H9 (cell line): ENCODE measurements at regions not wholly inside any gene's neighbourhood (a gene's known extent, or its start where the extent isn't known, plus 50 kb on each side); places are given as distances from the start of the nearest gene placed in this dataset.

Source experiments
- DNase-seq: peaks from one replicate; pipeline ENCODE4 v3.0.0-alpha.2; 2017
- H2AFZ ChIP-seq: one replicate; pipeline ENCODE4 v1.6.1; 2013; ENCODE audit warnings: mild to moderate bottlenecking, low read length, control low read depth, moderate library complexity
- H2AK5ac ChIP-seq: 2 replicates; pipeline ENCODE4 v1.6.1; 2013; ENCODE audit warnings: low read length, control low read depth, mixed read lengths; ENCODE audit not compliant: insufficient read length
- H2BK120ac ChIP-seq: one replicate; pipeline ENCODE4 v1.6.1; 2013; ENCODE audit warnings: low read depth, mild to moderate bottlenecking, low read length, control low read depth, inconsistent platforms; ENCODE audit not compliant: poor library complexity, severe bottlenecking
- H2BK12ac ChIP-seq: 2 replicates; pipeline ENCODE4 v1.6.1; 2013; ENCODE audit warnings: low read length, control low read depth, mixed read lengths, low read depth; ENCODE audit not compliant: insufficient read length
- H2BK15ac ChIP-seq: 2 replicates; pipeline ENCODE4 v1.6.1; 2013; ENCODE audit warnings: low read depth, low read length, control low read depth
- H2BK20ac ChIP-seq: one replicate; pipeline ENCODE4 v1.6.1; 2013; ENCODE audit warnings: low read depth, mild to moderate bottlenecking, low read length, control low read depth, inconsistent platforms; ENCODE audit not compliant: poor library complexity, severe bottlenecking
- H2BK5ac ChIP-seq: 2 replicates; pipeline ENCODE4 v1.6.1; 2013; ENCODE audit warnings: low read length, control low read depth, mixed read lengths; ENCODE audit not compliant: insufficient read length
- H3K14ac ChIP-seq: 2 replicates; pipeline ENCODE4 v1.6.1; 2013; ENCODE audit warnings: low read length, control low read depth; ENCODE audit not compliant: insufficient read depth
- H3K18ac ChIP-seq: 2 replicates; pipeline ENCODE4 v1.6.1; 2013; ENCODE audit warnings: low read depth, mild to moderate bottlenecking, mixed read lengths, low read length, control low read depth; ENCODE audit not compliant: insufficient read length
- H3K23ac ChIP-seq: 2 replicates; pipeline ENCODE4 v1.6.1; 2013; ENCODE audit warnings: low read length, control low read depth, mixed read lengths, low read depth; ENCODE audit not compliant: insufficient read length
- H3K23me2 ChIP-seq: 2 replicates; pipeline ENCODE4 v1.6.1; 2013; ENCODE audit warnings: low read depth, mild to moderate bottlenecking, mixed read lengths, low read length, control low read depth; ENCODE audit not compliant: insufficient read length, poor library complexity, severe bottlenecking
- H3K27ac ChIP-seq: 2 replicates; pipeline ENCODE4 v1.5.1; 2013; ENCODE audit warnings: low read length, control low read depth, mixed read lengths, low read depth; ENCODE audit not compliant: insufficient read length
- H3K27me3 ChIP-seq: 2 replicates; pipeline ENCODE4 v1.6.1; 2013; ENCODE audit warnings: low read length, control low read depth, inconsistent platforms; ENCODE audit not compliant: insufficient read depth
- H3K4ac ChIP-seq: 2 replicates; pipeline ENCODE4 v1.6.1; 2013; ENCODE audit warnings: low read depth, mild to moderate bottlenecking, control low read depth, inconsistent platforms, low read length, moderate library complexity
- H3K4me1 ChIP-seq: 2 replicates; pipeline ENCODE4 v1.6.1; 2013; ENCODE audit warnings: low read length, control low read depth, inconsistent platforms; ENCODE audit not compliant: insufficient read depth
- H3K4me2 ChIP-seq: 2 replicates; pipeline ENCODE4 v1.6.1; 2013; ENCODE audit warnings: low read length, control low read depth, mixed read lengths; ENCODE audit not compliant: insufficient read length, insufficient read depth
- H3K56ac ChIP-seq: 2 replicates; pipeline ENCODE4 v1.6.1; 2013; ENCODE audit warnings: low read depth, mild to moderate bottlenecking, mixed read lengths, low read length, control low read depth; ENCODE audit not compliant: insufficient read length
- H3K79me1 ChIP-seq: 2 replicates; pipeline ENCODE4 v1.6.1; 2013; ENCODE audit warnings: low read depth, mild to moderate bottlenecking, moderate library complexity, low read length, control low read depth, inconsistent platforms; ENCODE audit not compliant: insufficient read depth, poor library complexity, severe bottlenecking
- H3K79me2 ChIP-seq: 2 replicates; pipeline ENCODE4 v1.6.1; 2013; ENCODE audit warnings: low read length, control low read depth, inconsistent platforms; ENCODE audit not compliant: insufficient read depth
- H3K9ac ChIP-seq: 2 replicates; pipeline ENCODE4 v1.6.1; 2013; ENCODE audit warnings: low read length, control low read depth, mixed read lengths; ENCODE audit not compliant: insufficient read length; ENCODE audit errors: extremely low read depth
- H3K9me3 ChIP-seq: one replicate; pipeline ENCODE4 v1.6.1; 2013; ENCODE audit warnings: low read depth, low read length, inconsistent platforms; ENCODE audit not compliant: control insufficient read depth
- H3T11ph ChIP-seq: one replicate; pipeline ENCODE4 v1.6.1; 2013; ENCODE audit warnings: mild to moderate bottlenecking, low read length, control low read depth, inconsistent platforms
- H4K20me1 ChIP-seq: one replicate; pipeline ENCODE4 v1.6.1; 2013; ENCODE audit not compliant: control insufficient read depth, insufficient read length, insufficient read depth
- H4K5ac ChIP-seq: 2 replicates; pipeline ENCODE4 v1.6.1; 2013; ENCODE audit warnings: low read depth, mild to moderate bottlenecking, mixed read lengths, low read length, control low read depth; ENCODE audit not compliant: insufficient read length
- H4K8ac ChIP-seq: replicated peaks from 2 replicates; pipeline ENCODE4 v1.6.1; 2013; ENCODE audit warnings: low read length, control low read depth, mixed read lengths, low read depth; ENCODE audit not compliant: insufficient read length
- H4K91ac ChIP-seq: 2 replicates; pipeline ENCODE4 v1.6.1; 2013; ENCODE audit warnings: low read depth, mild to moderate bottlenecking, moderate library complexity, mixed read lengths, low read length, control low read depth; ENCODE audit not compliant: insufficient read length
- H3K27ac Mint-ChIP-seq, 3 experiments: 2 replicates in 2 of 3; 3 replicates in 1 of 3; pipeline ENCODE4 v1.8.0; 2020 to 2021; ENCODE audit warnings: mixed read lengths in 3 of 3, mild to moderate bottlenecking in 1 of 3, moderate library complexity in 1 of 3
- H3K27me3 Mint-ChIP-seq: 2 replicates; pipeline ENCODE4 v1.8.0; 2021; ENCODE audit warnings: low read depth, mild to moderate bottlenecking, moderate library complexity, mixed read lengths
- H3K36me3 Mint-ChIP-seq, 3 experiments: 2 replicates in 2 of 3; 3 replicates in 1 of 3; pipeline ENCODE4 v1.8.0; 2020 to 2021; ENCODE audit warnings: low read depth in 3 of 3, mixed read lengths in 3 of 3; ENCODE audit not compliant: insufficient read depth in 1 of 3
- H3K4me1 Mint-ChIP-seq, 2 experiments: 2 replicates each; pipeline ENCODE4 v1.8.0; 2020; ENCODE audit warnings: mixed read lengths in 2 of 2
- H3K4me3 Mint-ChIP-seq, 2 experiments: 2 replicates in 1 of 2; 3 replicates in 1 of 2; pipeline ENCODE4 v1.8.0; 2020 to 2021; ENCODE audit warnings: mild to moderate bottlenecking in 2 of 2, mixed read lengths in 2 of 2, moderate library complexity in 1 of 2
- H3K9me3 Mint-ChIP-seq, 2 experiments: 2 replicates in 1 of 2; 3 replicates in 1 of 2; pipeline ENCODE4 v1.8.0; 2020; ENCODE audit warnings: mild to moderate bottlenecking in 2 of 2, mixed read lengths in 2 of 2, moderate library complexity in 1 of 2
- CTCF ChIP-seq: fragments of 200-600 bp; sonication (generic); conservative IDR thresholded peaks from 3 replicates; pipeline ENCODE4 v1.8.0; 2021; ENCODE audit warnings: antibody characterized with exemption, mild to moderate bottlenecking
- WGBS: extraction: QIAGEN DNeasy Blood & Tissue Kit; methylation state at CpG from one replicate; pipeline ENCODE4 v1.1.7; 2013; ENCODE audit warnings: missing lambda C conversion rate, low lambda C conversion rate, mixed read lengths; ENCODE audit not compliant: insufficient read length; ENCODE audit errors: extremely low coverage; 5-methylcytosine and 5-hydroxymethylcytosine counted together

GRCh38 chr2:205868773-205869333, 186.6 kb downstream of the NRP2 start:
- H3K27me3 Mint-ChIP-seq, result no peaks in the 10 kb centered on the region
- TF ChIP-seq CTCF, result no peak
- Histone ChIP-seq H3K9ac (no peak overlapping the region), H3K4ac (no peak overlapping the region), H4K5ac (no peak overlapping the region), H3K27ac (no peak overlapping the region), H3K56ac (no peak overlapping the region), H2BK20ac (no peak overlapping the region), H4K20me1 (no peaks in the 10 kb centered on the region), H2BK5ac (no peak overlapping the region), H3K9me3 (no peaks in the 10 kb centered on the region), H3K18ac (no peak overlapping the region), H3T11ph (no peak overlapping the region), H4K8ac (no peak overlapping the region), H3K4me2 (no peak overlapping the region), H2AK5ac (no peak overlapping the region), H2BK120ac (no peak overlapping the region), H3K23ac (no peak overlapping the region), H3K79me2 (no peaks in the 10 kb centered on the region), H2BK12ac (no peak overlapping the region), H3K4me1 (no peaks in the 10 kb centered on the region), H4K91ac (no peak overlapping the region), H2AFZ (no peak overlapping the region), H3K14ac (no peak overlapping the region), H3K79me1 (no peaks in the 10 kb centered on the region), H3K27me3 (no peaks in the 10 kb centered on the region), H3K23me2 (no peaks in the 10 kb centered on the region), H2BK15ac (no peak overlapping the region)
- H3K27ac Mint-ChIP-seq, result no peak overlapping the region
- H3K36me3 Mint-ChIP-seq, result peaks cover 0 to under 1% (median 0%) of the 10 kb centered on the region in 3 experiments; a peak in 1 of 7 replicates
- peaks cover 0 to 5% of the 10 kb centered on the region in 2 experiments; a peak in 2 of 4 replicates for H3K4me1 Mint-ChIP-seq
- peaks cover 0 to 3% of the 10 kb centered on the region in 2 experiments; a peak in 2 of 5 replicates for H3K9me3 Mint-ChIP-seq
- no peak for DNase-seq
- no CpG with 5 or more reads among the region's 8 CpGs for WGBS
- no peak overlapping the region for H3K4me3 Mint-ChIP-seq
